Endothelial cell (in vitro differentiated cells): ENCODE measurements at regions not wholly inside any gene's neighbourhood (a gene's known extent, or its start where the extent isn't known, plus 50 kb on each side); places are given as distances from the start of the nearest gene placed in this dataset.

ENCODE experiments used
- DNase-seq: peaks from one replicate; pipeline ENCODE4 v3.0.0; 2021; ENCODE audit warnings: low spot score
- H3K27ac Mint-ChIP-seq: one replicate; pipeline ENCODE4 v1.8.0; 2021; ENCODE audit warnings: mixed read lengths, inconsistent platforms; ENCODE audit not compliant: unreplicated experiment
- H3K27me3 Mint-ChIP-seq: one replicate; pipeline ENCODE4 v1.8.0; 2021; ENCODE audit warnings: mild to moderate bottlenecking, moderate library complexity, mixed read lengths, inconsistent platforms; ENCODE audit not compliant: unreplicated experiment
- H3K36me3 Mint-ChIP-seq: one replicate; pipeline ENCODE4 v1.8.0; 2021; ENCODE audit warnings: mild to moderate bottlenecking, low read depth, mixed read lengths, inconsistent platforms; ENCODE audit not compliant: unreplicated experiment
- H3K4me1 Mint-ChIP-seq: one replicate; pipeline ENCODE4 v1.8.0; 2021; ENCODE audit warnings: mild to moderate bottlenecking, mixed read lengths, inconsistent platforms; ENCODE audit not compliant: unreplicated experiment
- H3K4me3 Mint-ChIP-seq: one replicate; pipeline ENCODE4 v1.8.0; 2021; ENCODE audit warnings: mild to moderate bottlenecking, mixed read lengths, inconsistent platforms; ENCODE audit not compliant: unreplicated experiment
- H3K9me3 Mint-ChIP-seq: one replicate; pipeline ENCODE4 v1.8.0; 2021; ENCODE audit warnings: mixed read lengths, inconsistent platforms; ENCODE audit not compliant: unreplicated experiment
- CTCF ChIP-seq: fragments of 200-600 bp; sonication (generic); IDR thresholded peaks from one replicate; pipeline ENCODE4 v1.5.0; 2021; ENCODE audit warnings: antibody characterized with exemption; ENCODE audit not compliant: unreplicated experiment

GRCh38 chr1:83067954-83068353, 931.0 kb downstream of the TTLL7 start:
- Mint-ChIP-seq H3K27ac (no peak overlapping the region), H3K36me3 (no peaks in the 10 kb centered on the region), H3K27me3 (no peaks in the 10 kb centered on the region)

GRCh38 chr1:83065952-83066727, 932.8 kb downstream of the TTLL7 start:
- no peaks in the 10 kb centered on the region for H3K9me3 Mint-ChIP-seq
- DNase-seq, result no peak
- no peaks in the 10 kb centered on the region for H3K27me3 Mint-ChIP-seq
- H3K4me3 Mint-ChIP-seq, result no peak overlapping the region
- no peaks in the 10 kb centered on the region for H3K4me1 Mint-ChIP-seq
- no peak overlapping the region for H3K27ac Mint-ChIP-seq
- no peak for TF ChIP-seq CTCF
- H3K36me3 Mint-ChIP-seq, result no peaks in the 10 kb centered on the region

More at GRCh38 chr1:83067954-83068353, 931.0 kb downstream of the TTLL7 start:
- H3K4me1 Mint-ChIP-seq, result no peaks in the 10 kb centered on the region
- no peak overlapping the region for H3K4me3 Mint-ChIP-seq
- H3K9me3 Mint-ChIP-seq, result no peaks in the 10 kb centered on the region
- DNase-seq, result no peak
- no peak for TF ChIP-seq CTCF

- Mint-ChIP-seq H3K27ac (no peak overlapping the region), H3K36me3 (no peaks in the 10 kb centered on the region), H3K4me3 (no peak overlapping the region), H3K4me1 (no peaks in the 10 kb centered on the region), H3K9me3 (no peaks in the 10 kb centered on the region), H3K27me3 (no peaks in the 10 kb centered on the region)
- no peak for DNase-seq
- TF ChIP-seq CTCF, result no peak
Measured at GRCh38 chr1:83064589-83065242, 934.2 kb downstream of the TTLL7 start.

GRCh38 chr1:83060651-83061390, 938.1 kb downstream of the TTLL7 start:
- TF ChIP-seq CTCF, result no peak
- DNase-seq, result no peak
- Mint-ChIP-seq H3K36me3 (no peaks in the 10 kb centered on the region), H3K9me3 (no peaks in the 10 kb centered on the region), H3K4me3 (no peak overlapping the region), H3K4me1 (peaks cover 3% of the 10 kb centered on the region), H3K27ac (no peak overlapping the region), H3K27me3 (no peaks in the 10 kb centered on the region)
